Body of pancreas (tissue), 4 donors: ENCODE measurements at regions not wholly inside any gene's neighbourhood (a gene's known extent, or its start where the extent isn't known, plus 50 kb on each side); places are given as distances from the start of the nearest gene placed in this dataset.
"Not testable (repeated sequence)": the region's sequence is repeated elsewhere in the genome, so short reads cannot be mapped to it uniquely, and the experiment has no call there.

Source experiments
- ATAC-seq: fragments of 150-250 bp; one replicate; pipeline ENCODE4 v1.9.1; 2016
- DNase-seq, 4 donors: peaks; one replicate each; pipeline ENCODE4 v3.0.0-alpha.2; 2019
- H3K27ac ChIP-seq, 4 donors: fragments of 200-600 bp; sonication (generic); 1 replicate in 3 of 4; 2 replicates in 1 of 4; pipeline versions ENCODE4 v1.5.1 to v1.6.1; 2016 to 2019; ENCODE audit warnings: mild to moderate bottlenecking in 1 of 4, mixed read lengths in 1 of 4, moderate library complexity in 1 of 4
- H3K27me3 ChIP-seq, 2 donors: fragments of 200-600 bp; sonication (generic); one replicate each; pipeline ENCODE4 v1.6.0; 2016; ENCODE audit warnings: mild to moderate bottlenecking in 1 of 2
- H3K36me3 ChIP-seq, 2 donors: fragments of 200-600 bp; sonication (generic); replicated peaks in 1 of 2; 2 replicates each; pipeline ENCODE4 v1.5.1; 2016; ENCODE audit warnings: low read depth in 2 of 2; ENCODE audit not compliant: insufficient read depth in 1 of 2
- H3K4me1 ChIP-seq: fragments of 200-600 bp; sonication (generic); one replicate; pipeline ENCODE4 v1.6.0; 2016
- H3K4me3 ChIP-seq, 2 donors: fragments of 200-600 bp; sonication (generic); 1 replicate in 1 of 2; 2 replicates in 1 of 2; pipeline ENCODE4 v1.5.1; 2016 to 2019
- H3K9me3 ChIP-seq, 3 donors: fragments of 200-600 bp; sonication (generic); 1 replicate in 2 of 3; 2 replicates in 1 of 3; pipeline ENCODE4 v1.5.1; 2016
- CTCF ChIP-seq, 7 experiments: fragments of 450-650 bp in 4 of 7; fragments of 200-600 bp in 3 of 7; sonication (generic) in 3 of 7; IDR thresholded peaks; one replicate each; pipeline ENCODE4 v1.5.1; 2016 to 2019; ENCODE audit warnings: antibody characterized with exemption in 7 of 7
- POLR2A ChIP-seq, 3 donors: fragments of 450-650 bp; IDR thresholded peaks; one replicate each; pipeline ENCODE4 v1.6.1; 2016; ENCODE audit warnings: antibody characterized with exemption in 3 of 3, mild to moderate bottlenecking in 2 of 3
- WGBS, 2 donors: methylation state at CpG; one replicate each; pipeline ENCODE4 v1.1.5; 2017; 5-methylcytosine and 5-hydroxymethylcytosine counted together
- intact Hi-C: fragments of 100-400 bp; cut with DNase I; formaldehyde crosslinking; loops from one replicate; pipeline ENCODE4 v1.15.1; 2023

GRCh38 chr3:177855021-177855420 lies 657.7 kb upstream of the TBL1XR1 start:
- ATAC-seq (no peak), DNase-seq (no peak)
- H3K4me3 ChIP-seq: no peak overlapping the region
- peaks cover 14% of the 10 kb centered on the region for H3K4me1 ChIP-seq
- H3K36me3 ChIP-seq: no peaks in the 10 kb centered on the region
- 75 to 90% methylated on average over 2 of the region's 2 CpGs for WGBS, 2 donors
- no peaks in the 10 kb centered on the region for H3K9me3 ChIP-seq
- no peak for TF ChIP-seq CTCF (IDR thresholded peaks at IDR 0.05)
- TF ChIP-seq POLR2A (IDR thresholded peaks at IDR 0.05): no peak
- intact Hi-C loops: no loop called here
- H3K27me3 ChIP-seq: no peaks in the 10 kb centered on the region
- no peak overlapping the region for H3K27ac ChIP-seq

- no peak overlapping the region for H3K27ac ChIP-seq
- ATAC-seq (no peak), DNase-seq (no peak)
- no peaks in the 10 kb centered on the region for H3K9me3 ChIP-seq
- H3K36me3 ChIP-seq: no peaks in the 10 kb centered on the region
- no peaks in the 10 kb centered on the region for H3K27me3 ChIP-seq
- 94 to 100% methylated on average over 1 to 8 of the region's 8 CpGs for WGBS, 2 donors
- H3K4me1 ChIP-seq: no peaks in the 10 kb centered on the region
- intact Hi-C loops: no loop called here
- TF ChIP-seq POLR2A (IDR thresholded peaks at IDR 0.05) (no peak), CTCF (IDR thresholded peaks at IDR 0.05) (no peak)
- H3K4me3 ChIP-seq: no peak overlapping the region
These were observed 662.9 kb upstream of the TBL1XR1 start for GRCh38 chr3:177860184-177860583.

- no peak overlapping the region for H3K27ac ChIP-seq
- H3K27me3 ChIP-seq: no peaks in the 10 kb centered on the region
- intact Hi-C loops: no loop called here
- H3K36me3 ChIP-seq: no peaks in the 10 kb centered on the region
- ATAC-seq: no peak
- TF ChIP-seq CTCF (IDR thresholded peaks at IDR 0.05) (no peak), POLR2A (IDR thresholded peaks at IDR 0.05) (no peak)
- no peak overlapping the region for H3K4me3 ChIP-seq
- DNase-seq: no peak
- no peaks in the 10 kb centered on the region for H3K9me3 ChIP-seq
- no peaks in the 10 kb centered on the region for H3K4me1 ChIP-seq
These were observed 665.7 kb upstream of the TBL1XR1 start for GRCh38 chr3:177862962-177863491.

- H3K4me1 ChIP-seq, ATAC-seq, intact Hi-C loops, DNase-seq, H3K36me3 ChIP-seq, H3K27me3 ChIP-seq, H3K27ac ChIP-seq, H3K4me3 ChIP-seq: not testable (repeated sequence)
- H3K9me3 ChIP-seq: peaks cover 0 to 14% (median 0%) of the 10 kb centered on the region in 3 donors
- 82 to 85% methylated on average over 3 of the region's 3 CpGs for WGBS, 2 donors
These were observed 665.0 kb upstream of the KCNMB2 start for GRCh38 chr3:177871267-177871666.

- Histone ChIP-seq H3K9me3 (no peaks in the 10 kb centered on the region), H3K36me3 (no peaks in the 10 kb centered on the region), H3K27ac (no peak overlapping the region), H3K27me3 (no peaks in the 10 kb centered on the region), H3K4me1 (no peaks in the 10 kb centered on the region), H3K4me3 (no peak overlapping the region)
- no peak for ATAC-seq
- 72 to 79% methylated on average over 3 of the region's 3 CpGs for WGBS, 2 donors
- TF ChIP-seq POLR2A (IDR thresholded peaks at IDR 0.05) (no peak), CTCF (IDR thresholded peaks at IDR 0.05) (no peak)
- DNase-seq: no peak
- intact Hi-C loops: no loop called here
These were observed 658.0 kb upstream of the KCNMB2 start for GRCh38 chr3:177878192-177878591.
